ENCODE measurements at regions not wholly inside any gene's neighbourhood (a gene's known extent, or its start where the extent isn't known, plus 50 kb on each side); places are given as distances from the start of the nearest gene placed in this dataset.

DNA sequence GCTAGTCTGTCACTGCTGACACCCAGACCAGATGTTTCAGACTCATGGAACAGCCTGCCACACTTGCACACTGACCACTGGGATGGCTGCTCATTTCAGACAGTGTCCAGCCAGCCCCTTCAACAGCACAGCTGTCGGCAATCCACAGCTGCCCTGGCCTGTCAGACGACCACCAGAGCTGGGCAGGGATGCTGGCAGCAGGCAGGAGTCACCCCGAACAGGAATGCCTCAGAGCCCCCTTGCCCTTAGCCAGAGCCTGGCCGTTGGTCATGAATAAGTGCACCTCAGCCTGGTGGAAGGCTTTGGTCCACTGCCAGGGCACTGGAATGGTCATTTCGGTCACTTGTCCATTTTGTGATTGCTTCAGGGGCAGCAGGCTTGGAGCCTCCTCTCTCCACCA is 149.6 kb upstream of the TCERG1L start:
- no peaks in the 10 kb centered on the region for H3K9me3 ChIP-seq
- no peak overlapping the region for H3K27ac ChIP-seq
- no peak for DNase-seq (ENCODE audit: low spot score in 2 of 2)
- TF ChIP-seq POLR2AphosphoS5 (IDR thresholded peaks at IDR 0.05) (no peak), POLR2A (IDR thresholded peaks at IDR 0.05) (no peak)
- H3K4me3 ChIP-seq: no peak overlapping the region
- peaks cover 37% of the 10 kb centered on the region for H3K27me3 ChIP-seq
- H3K4me1 ChIP-seq: no peaks in the 10 kb centered on the region
- 53% methylated on average over 2 of the region's 5 CpGs for WGBS
- H3K36me3 ChIP-seq: no peaks in the 10 kb centered on the region

DNA sequence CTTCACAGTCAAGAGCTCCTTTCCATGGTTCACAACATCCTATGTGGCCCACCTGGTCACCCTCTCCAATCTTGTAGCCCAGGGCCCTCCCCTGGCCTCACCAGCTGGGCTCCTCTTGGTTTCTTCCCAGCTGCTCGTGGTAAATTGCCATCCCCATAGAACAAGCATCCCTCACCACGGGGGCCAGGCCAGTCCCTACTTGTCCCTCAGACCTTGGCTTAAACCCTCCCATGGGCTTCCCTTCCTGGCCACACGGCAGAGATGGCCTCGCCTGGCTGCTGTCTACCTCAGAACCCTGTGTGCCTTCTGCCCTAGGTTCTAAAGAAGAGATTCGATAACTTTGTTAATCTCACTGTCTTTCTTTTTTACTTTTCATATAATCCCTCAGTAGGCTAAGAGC is 153.3 kb upstream of the TCERG1L start:
- H3K9me3 ChIP-seq: no peaks in the 10 kb centered on the region
- H3K36me3 ChIP-seq: no peaks in the 10 kb centered on the region
- no peak overlapping the region for H3K4me3 ChIP-seq
- TF ChIP-seq POLR2A (IDR thresholded peaks at IDR 0.05) (no peak), POLR2AphosphoS5 (IDR thresholded peaks at IDR 0.05) (no peak), EP300 (IDR thresholded peaks at IDR 0.05) (no peak)
- TF ChIP-seq, protein P1, sequence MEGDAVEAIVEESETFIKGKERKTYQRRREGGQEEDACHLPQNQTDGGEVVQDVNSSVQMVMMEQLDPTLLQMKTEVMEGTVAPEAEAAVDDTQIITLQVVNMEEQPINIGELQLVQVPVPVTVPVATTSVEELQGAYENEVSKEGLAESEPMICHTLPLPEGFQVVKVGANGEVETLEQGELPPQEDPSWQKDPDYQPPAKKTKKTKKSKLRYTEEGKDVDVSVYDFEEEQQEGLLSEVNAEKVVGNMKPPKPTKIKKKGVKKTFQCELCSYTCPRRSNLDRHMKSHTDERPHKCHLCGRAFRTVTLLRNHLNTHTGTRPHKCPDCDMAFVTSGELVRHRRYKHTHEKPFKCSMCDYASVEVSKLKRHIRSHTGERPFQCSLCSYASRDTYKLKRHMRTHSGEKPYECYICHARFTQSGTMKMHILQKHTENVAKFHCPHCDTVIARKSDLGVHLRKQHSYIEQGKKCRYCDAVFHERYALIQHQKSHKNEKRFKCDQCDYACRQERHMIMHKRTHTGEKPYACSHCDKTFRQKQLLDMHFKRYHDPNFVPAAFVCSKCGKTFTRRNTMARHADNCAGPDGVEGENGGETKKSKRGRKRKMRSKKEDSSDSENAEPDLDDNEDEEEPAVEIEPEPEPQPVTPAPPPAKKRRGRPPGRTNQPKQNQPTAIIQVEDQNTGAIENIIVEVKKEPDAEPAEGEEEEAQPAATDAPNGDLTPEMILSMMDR (IDR thresholded peaks at IDR 0.05): no peak
- peaks cover 27% of the 10 kb centered on the region for H3K27me3 ChIP-seq
- no peak for DNase-seq (ENCODE audit: low spot score in 2 of 2)
- H3K4me1 ChIP-seq: no peaks in the 10 kb centered on the region
- H3K27ac ChIP-seq: no peak overlapping the region
- WGBS: 78% methylated on average over 5 of the region's 5 CpGs

DNA sequence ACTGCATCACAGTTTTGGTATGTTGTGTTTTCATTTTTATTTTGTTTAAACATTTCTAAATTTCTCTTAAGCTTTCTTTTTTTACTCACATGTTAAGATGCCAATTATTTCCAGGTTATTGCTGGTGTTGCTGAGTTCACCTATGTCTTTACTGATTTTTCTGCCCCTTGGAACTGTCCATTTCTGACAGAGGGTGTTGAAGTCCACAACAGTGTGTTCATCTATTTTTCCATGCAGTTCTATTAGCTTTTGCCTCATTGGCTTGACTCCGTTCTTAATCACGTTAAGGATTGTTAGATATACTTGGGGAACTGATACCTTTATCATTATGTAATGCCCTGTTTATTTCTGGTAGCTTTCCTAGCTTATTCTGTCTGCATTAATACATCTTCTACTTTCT is 158.0 kb upstream of the TCERG1L start:
- TF ChIP-seq POLR2AphosphoS5 (IDR thresholded peaks at IDR 0.05) (no peak), EP300 (IDR thresholded peaks at IDR 0.05) (no peak), POLR2A (IDR thresholded peaks at IDR 0.05) (no peak)
- TF ChIP-seq, protein P1 (IDR thresholded peaks at IDR 0.05): no peak
- Histone ChIP-seq H3K4me3 (no peak overlapping the region), H3K27me3 (peaks cover 13% of the 10 kb centered on the region), H3K9me3 (no peaks in the 10 kb centered on the region), H3K36me3 (no peaks in the 10 kb centered on the region), H3K27ac (no peak overlapping the region), H3K4me1 (no peaks in the 10 kb centered on the region)
- no peak for DNase-seq (ENCODE audit: low spot score in 2 of 2)
- 85% methylated on average over 2 of the region's 2 CpGs for WGBS

DNA sequence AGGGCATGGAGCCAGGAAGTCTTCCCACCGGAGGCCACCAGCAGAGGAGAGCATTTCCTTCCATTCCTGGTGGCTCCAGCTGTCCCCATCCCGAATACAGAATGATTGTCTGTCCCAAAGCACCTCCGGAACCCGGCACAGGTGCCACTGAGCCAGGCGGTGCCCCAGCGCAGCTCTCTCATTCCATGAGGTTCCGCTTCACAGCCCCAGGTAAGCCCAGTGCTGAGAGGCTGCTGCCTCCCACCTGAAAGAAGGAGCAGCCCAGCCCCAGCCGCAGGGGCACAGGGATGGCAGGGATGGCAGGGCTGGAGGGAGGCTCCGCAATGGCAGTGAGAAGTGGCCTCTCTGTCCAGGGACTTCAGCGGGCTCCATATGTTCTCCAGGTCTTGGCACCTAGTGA is 162.1 kb upstream of the TCERG1L start:
- no peak overlapping the region for H3K27ac ChIP-seq
- H3K9me3 ChIP-seq: no peaks in the 10 kb centered on the region
- TF ChIP-seq, protein P1 (IDR thresholded peaks at IDR 0.05): no peak
- no peak for TF ChIP-seq POLR2AphosphoS5 (IDR thresholded peaks at IDR 0.05)
- TF ChIP-seq POLR2A (IDR thresholded peaks at IDR 0.05): no peak
- no peak for TF ChIP-seq EP300 (IDR thresholded peaks at IDR 0.05)
- DNase-seq (ENCODE audit: low spot score in 2 of 2): no peak
- H3K36me3 ChIP-seq: no peaks in the 10 kb centered on the region
- 87% methylated on average over 3 of the region's 10 CpGs for WGBS
- H3K4me1 ChIP-seq: no peaks in the 10 kb centered on the region
- peaks cover 16% of the 10 kb centered on the region for H3K27me3 ChIP-seq
- no peak overlapping the region for H3K4me3 ChIP-seq

DNA sequence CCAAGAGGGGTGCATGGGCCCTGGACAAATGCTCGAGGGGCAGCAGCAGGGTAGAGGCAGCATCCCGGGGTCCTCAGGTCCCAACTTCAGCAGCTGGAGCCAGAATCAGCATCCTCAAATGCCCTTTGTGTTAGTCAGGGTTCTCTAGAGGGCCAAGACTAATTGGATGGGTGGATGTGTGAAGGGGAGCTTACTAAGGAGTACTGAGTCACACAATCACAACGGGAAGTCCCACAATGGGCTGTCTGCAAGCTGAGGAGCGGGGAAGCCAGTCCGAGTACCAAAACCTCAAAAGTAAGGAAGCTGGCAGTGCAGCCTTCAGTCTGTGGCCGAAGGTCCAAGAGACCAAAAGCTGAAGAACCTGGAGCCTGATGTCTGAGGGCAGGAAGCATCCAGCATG is 162.9 kb upstream of the TCERG1L start:
- Histone ChIP-seq H3K4me1 (no peaks in the 10 kb centered on the region), H3K4me3 (no peak overlapping the region), H3K27ac (no peak overlapping the region), H3K27me3 (peaks cover 16% of the 10 kb centered on the region), H3K9me3 (no peaks in the 10 kb centered on the region), H3K36me3 (no peaks in the 10 kb centered on the region)
- 90% methylated on average over 4 of the region's 6 CpGs for WGBS
- DNase-seq (ENCODE audit: low spot score in 2 of 2): no peak
- no peak for TF ChIP-seq POLR2AphosphoS5 (IDR thresholded peaks at IDR 0.05)
- TF ChIP-seq POLR2A (IDR thresholded peaks at IDR 0.05): no peak
- TF ChIP-seq, protein P1 (IDR thresholded peaks at IDR 0.05): no peak
- TF ChIP-seq EP300 (IDR thresholded peaks at IDR 0.05): no peak

DNA sequence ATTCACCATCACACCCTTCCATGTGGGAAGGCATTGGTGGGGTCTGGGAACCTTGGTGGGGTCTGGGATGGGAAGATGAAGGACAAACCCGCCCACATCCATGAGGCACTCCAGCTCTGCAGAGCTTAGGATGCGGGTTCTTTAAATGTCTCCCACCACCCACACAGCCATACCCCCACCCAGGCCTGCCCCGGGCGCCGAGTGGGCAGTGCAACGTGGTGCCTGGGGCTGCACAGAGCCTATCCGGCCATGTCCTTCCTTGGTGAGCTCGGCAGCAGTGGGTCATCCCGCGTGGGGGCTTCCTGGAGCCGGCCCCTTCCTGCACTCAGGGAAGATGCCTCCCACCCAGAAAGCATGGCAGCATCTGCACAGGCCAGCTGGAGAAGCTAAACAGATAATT is 163.5 kb upstream of the TCERG1L start:
- H3K27me3 ChIP-seq: peaks cover 16% of the 10 kb centered on the region
- no peak for DNase-seq (ENCODE audit: low spot score in 2 of 2)

More for the DNA sequence above, 163.5 kb upstream of the TCERG1L start:
- no peaks in the 10 kb centered on the region for H3K36me3 ChIP-seq
- WGBS: 86% methylated on average over 10 of the region's 11 CpGs
- no peak overlapping the region for H3K27ac ChIP-seq
- H3K4me1 ChIP-seq: no peaks in the 10 kb centered on the region
- TF ChIP-seq, protein P1 (IDR thresholded peaks at IDR 0.05): no peak
- TF ChIP-seq POLR2AphosphoS5 (IDR thresholded peaks at IDR 0.05) (no peak), POLR2A (IDR thresholded peaks at IDR 0.05) (no peak), EP300 (IDR thresholded peaks at IDR 0.05) (no peak)
- H3K9me3 ChIP-seq: no peaks in the 10 kb centered on the region
- H3K4me3 ChIP-seq: no peak overlapping the region

All from suprapubic skin (tissue), 4 donors.